Stimulated activated CD4-positive, alpha-beta T cell treated with anti-CD3 and anti-CD28 coated beads, Interleukin-15, amount 100 ng/mL, for 1 hour (primary cell): ENCODE measurements at regions not wholly inside any gene's neighbourhood (a gene's known extent, or its start where the extent isn't known, plus 50 kb on each side); places are given as distances from the start of the nearest gene placed in this dataset.

Source experiments
- DNase-seq, 2 donors: peaks; one replicate each; pipeline ENCODE4 v3.0.0-alpha.2; 2020; ENCODE audit warnings: low read depth in 1 of 2, low spot score in 1 of 2

- no peak for DNase-seq
Observed at GRCh38 chr5:133831491-133832224, 136.8 kb downstream of the C5orf15 start.

- no peak for DNase-seq
Observed at GRCh38 chr5:133830911-133831310, 137.5 kb downstream of the C5orf15 start.

- DNase-seq: no peak
Observed at GRCh38 chr5:133830281-133830680, 138.1 kb downstream of the C5orf15 start.

GRCh38 chr5:133829786-133830185 lies 138.6 kb downstream of the C5orf15 start:
- DNase-seq: no peak

- no peak for DNase-seq
Observed at GRCh38 chr5:133828722-133829121, 139.7 kb downstream of the C5orf15 start.

GRCh38 chr5:133827830-133828229 lies 140.6 kb downstream of the C5orf15 start:
- DNase-seq: no peak

GRCh38 chr5:133827011-133827410 lies 141.4 kb downstream of the C5orf15 start:
- no peak for DNase-seq

GRCh38 chr5:133825631-133826289 lies 142.7 kb downstream of the C5orf15 start:
- DNase-seq: no peak

GRCh38 chr5:133824661-133825254 lies 143.7 kb downstream of the C5orf15 start:
- no peak for DNase-seq

GRCh38 chr5:133821889-133822288 lies 146.5 kb downstream of the C5orf15 start:
- DNase-seq: no peak

- no peak for DNase-seq
Observed at GRCh38 chr5:133821311-133821741, 147.1 kb downstream of the C5orf15 start.

GRCh38 chr5:133820507-133820906 lies 147.9 kb downstream of the C5orf15 start:
- no peak for DNase-seq

- no peak for DNase-seq
Observed at GRCh38 chr5:133819977-133820471, 148.4 kb downstream of the C5orf15 start.

- no peak for DNase-seq
Observed at GRCh38 chr5:133818869-133819600, 149.4 kb downstream of the C5orf15 start.

GRCh38 chr5:133818031-133818431 lies 150.4 kb downstream of the C5orf15 start:
- no peak for DNase-seq

- DNase-seq: no peak
Observed at GRCh38 chr5:133817456-133817855, 151.0 kb downstream of the C5orf15 start.

- DNase-seq: no peak
Observed at GRCh38 chr5:133816791-133817190, 151.6 kb downstream of the C5orf15 start.

- DNase-seq: no peak
Observed at GRCh38 chr5:133814152-133814551, 154.3 kb downstream of the C5orf15 start.

GRCh38 chr5:133811168-133811567 lies 157.3 kb downstream of the C5orf15 start:
- DNase-seq: no peak

- DNase-seq: no peak
Observed at GRCh38 chr5:133809801-133810200, 158.6 kb downstream of the C5orf15 start.

GRCh38 chr5:133807348-133807747 lies 161.1 kb downstream of the C5orf15 start:
- DNase-seq: no peak
